DMS53 treated with DMSO at 0.1 percent for 48 hours (cell line): ENCODE measurements at regions not wholly inside any gene's neighbourhood (a gene's known extent, or its start where the extent isn't known, plus 50 kb on each side); places are given as distances from the start of the nearest gene placed in this dataset.

Source experiments
- DNase-seq: peaks from one replicate; lab custom pipeline; 2025; ENCODE audit not compliant: unreplicated experiment; lab: John Stamatoyannopoulos, UW

- DNase-seq: no peak
Measured at GRCh38 chr5:174326372-174326771, 280.9 kb downstream of the NSG2 start.

- DNase-seq: peak; percentile 88
Measured at GRCh38 chr5:174327317-174327864, 281.9 kb downstream of the NSG2 start.

GRCh38 chr5:174327896-174328295, 282.4 kb downstream of the NSG2 start:
- no peak for DNase-seq

- no peak for DNase-seq
Measured at GRCh38 chr5:174328631-174329299, 283.3 kb downstream of the NSG2 start.

- no peak for DNase-seq
Measured at GRCh38 chr5:174329738-174330137, 284.2 kb downstream of the NSG2 start.

GRCh38 chr5:174335682-174336364, 290.3 kb downstream of the NSG2 start:
- DNase-seq: no peak

- no peak for DNase-seq
Measured at GRCh38 chr5:174336479-174336878, 291.0 kb downstream of the NSG2 start.

GRCh38 chr5:174337276-174338184, 292.0 kb downstream of the NSG2 start:
- no peak for DNase-seq

- DNase-seq: no peak
Measured at GRCh38 chr5:174338185-174339010, 292.9 kb downstream of the NSG2 start.

- no peak for DNase-seq
Measured at GRCh38 chr5:174339130-174339529, 293.6 kb downstream of the NSG2 start.

- no peak for DNase-seq
Measured at GRCh38 chr5:174340226-174340625, 294.7 kb downstream of the NSG2 start.

GRCh38 chr5:174342696-174343095, 297.2 kb downstream of the NSG2 start:
- no peak for DNase-seq

- DNase-seq: no peak
Measured at GRCh38 chr5:174343826-174344225, 298.3 kb downstream of the NSG2 start.

GRCh38 chr5:174344335-174344734, 298.8 kb downstream of the NSG2 start:
- DNase-seq: no peak

GRCh38 chr5:174347183-174347582, 301.7 kb downstream of the NSG2 start:
- DNase-seq: no peak

GRCh38 chr5:174348311-174348981, 302.9 kb downstream of the NSG2 start:
- no peak for DNase-seq

- DNase-seq: no peak
Measured at GRCh38 chr5:174352681-174353080, 307.2 kb downstream of the NSG2 start.

GRCh38 chr5:174354571-174354970, 309.1 kb downstream of the NSG2 start:
- no peak for DNase-seq

- DNase-seq: no peak
Measured at GRCh38 chr5:174355208-174355612, 309.7 kb downstream of the NSG2 start.

GRCh38 chr5:174355995-174356394, 310.5 kb downstream of the NSG2 start:
- no peak for DNase-seq
